OCI-LY1 (cell line): ENCODE measurements at regions not wholly inside any gene's neighbourhood (a gene's known extent, or its start where the extent isn't known, plus 50 kb on each side); places are given as distances from the start of the nearest gene placed in this dataset.

ENCODE experiments used
- H2AFZ ChIP-seq: fragments of 200-600 bp; sonication (generic), shearing (Covaris generic); 2 replicates; pipeline ENCODE4 v1.6.0; 2014; ENCODE audit warnings: antibody characterized with exemption, mild to moderate bottlenecking, low read length
- H3F3A ChIP-seq: fragments of 200-600 bp; sonication (generic), shearing (Covaris generic); 2 replicates; pipeline ENCODE4 v1.6.0; 2014; ENCODE audit warnings: mild to moderate bottlenecking, antibody characterized with exemption, low read length, moderate library complexity; ENCODE audit not compliant: insufficient read depth
- H3K27ac ChIP-seq: fragments of 200-600 bp; sonication (generic); 2 replicates; pipeline ENCODE4 v1.5.1; 2014; ENCODE audit warnings: low read length, mixed run types, mild to moderate bottlenecking, low read depth; ENCODE audit not compliant: poor library complexity, severe bottlenecking
- H3K27me3 ChIP-seq: fragments of 200-600 bp; sonication (generic); 2 replicates; pipeline ENCODE4 v1.6.0; 2014; ENCODE audit warnings: antibody characterized with exemption, mild to moderate bottlenecking, low read length, moderate library complexity; ENCODE audit not compliant: insufficient read depth
- H3K36me3 ChIP-seq: fragments of 200-600 bp; sonication (generic); 2 replicates; pipeline ENCODE4 v1.6.1; 2014; ENCODE audit warnings: mild to moderate bottlenecking, antibody characterized with exemption, low read length, moderate library complexity, mixed read lengths; ENCODE audit not compliant: insufficient read depth
- H3K4me1 ChIP-seq: fragments of 200-600 bp; sonication (generic); 2 replicates; pipeline ENCODE4 v1.5.1; 2014; ENCODE audit warnings: mild to moderate bottlenecking, low read length, moderate library complexity; ENCODE audit not compliant: insufficient read depth, severe bottlenecking
- H3K4me2 ChIP-seq: fragments of 200-600 bp; sonication (generic), shearing (Covaris generic); 2 replicates; pipeline ENCODE4 v1.6.1; 2014; ENCODE audit warnings: low read length
- H3K4me3 ChIP-seq: fragments of 200-600 bp; sonication (generic); 2 replicates; pipeline ENCODE4 v1.5.1; 2014; ENCODE audit warnings: low read length, low read depth, mild to moderate bottlenecking, mixed read lengths; ENCODE audit not compliant: poor library complexity, severe bottlenecking
- H3K79me2 ChIP-seq: fragments of 200-600 bp; shearing (Covaris generic); 2 replicates; pipeline ENCODE4 v1.6.1; 2016; ENCODE audit warnings: mixed run types, low read length, mixed read lengths; ENCODE audit not compliant: insufficient read depth
- H3K9ac ChIP-seq: fragments of 200-600 bp; sonication (generic), shearing (Covaris generic); 2 replicates; pipeline ENCODE4 v1.6.1; 2014; ENCODE audit warnings: mild to moderate bottlenecking, low read length, mixed read lengths
- H3K9me2 ChIP-seq: fragments of 200-600 bp; sonication (generic), shearing (Covaris generic); 2 replicates; pipeline ENCODE4 v1.6.1; 2014; ENCODE audit warnings: low read depth, mild to moderate bottlenecking, low read length, mixed read lengths
- H3K9me3 ChIP-seq: fragments of 200-600 bp; shearing (Covaris generic); 2 replicates; pipeline ENCODE4 v1.6.1; 2014; ENCODE audit warnings: low read length, mixed read lengths
- H4K20me1 ChIP-seq: fragments of 200-600 bp; sonication (generic), shearing (Covaris generic); 2 replicates; pipeline ENCODE4 v1.6.0; 2016; ENCODE audit warnings: mild to moderate bottlenecking, low read length; ENCODE audit not compliant: insufficient read depth
- CTCF ChIP-seq: fragments of 200-600 bp; sonication (generic), shearing (Covaris generic); IDR thresholded peaks from 2 replicates; pipeline ENCODE4 v1.5.1; 2017; ENCODE audit warnings: mild to moderate bottlenecking, antibody characterized with exemption, low read length, moderate library complexity, mixed read lengths
- EZH2 ChIP-seq: fragments of 200-600 bp; sonication (generic), shearing (Covaris generic); IDR thresholded peaks from 2 replicates; pipeline ENCODE4 v1.8.0; 2017; ENCODE audit warnings: borderline replicate concordance, mixed run types, mild to moderate bottlenecking, antibody characterized with exemption, low read length, moderate library complexity, mixed read lengths

- no peak overlapping the region for H3K27ac ChIP-seq
- no peak overlapping the region for H3K4me2 ChIP-seq
- H3K36me3 ChIP-seq = no peaks in the 10 kb centered on the region
- H3K4me3 ChIP-seq = no peak overlapping the region
- no peak overlapping the region for H2AFZ ChIP-seq
- no peaks in the 10 kb centered on the region for H4K20me1 ChIP-seq
- no peaks in the 10 kb centered on the region for H3F3A ChIP-seq
- H3K4me1 ChIP-seq = no peaks in the 10 kb centered on the region
- no peaks in the 10 kb centered on the region for H3K9me2 ChIP-seq
- no peaks in the 10 kb centered on the region for H3K27me3 ChIP-seq
- H3K9ac ChIP-seq = no peak overlapping the region
- H3K9me3 ChIP-seq = no peaks in the 10 kb centered on the region
- no peaks in the 10 kb centered on the region for H3K79me2 ChIP-seq
- no peak for TF ChIP-seq EZH2
- no peak for TF ChIP-seq CTCF
These were observed 162.1 kb upstream of the OGFRL1 start for GRCh38 chr6:71126506-71126905.

- Histone ChIP-seq H3K27ac (no peak overlapping the region), H3F3A (no peaks in the 10 kb centered on the region), H3K9me3 (no peaks in the 10 kb centered on the region), H3K36me3 (no peaks in the 10 kb centered on the region), H3K4me2 (no peak overlapping the region), H3K4me3 (no peak overlapping the region), H3K4me1 (no peaks in the 10 kb centered on the region), H4K20me1 (no peaks in the 10 kb centered on the region), H3K9ac (no peak overlapping the region), H3K9me2 (no peaks in the 10 kb centered on the region), H3K79me2 (no peaks in the 10 kb centered on the region), H3K27me3 (no peaks in the 10 kb centered on the region), H2AFZ (no peak overlapping the region)
- TF ChIP-seq CTCF = no peak
- TF ChIP-seq EZH2 = no peak
These were observed 161.2 kb upstream of the OGFRL1 start for GRCh38 chr6:71127374-71127773.

- no peak overlapping the region for H3K9ac ChIP-seq
- H2AFZ ChIP-seq = no peak overlapping the region
- no peak overlapping the region for H3K27ac ChIP-seq
- no peak overlapping the region for H3K4me3 ChIP-seq
- no peaks in the 10 kb centered on the region for H3K36me3 ChIP-seq
- no peaks in the 10 kb centered on the region for H3F3A ChIP-seq
- no peak overlapping the region for H3K4me2 ChIP-seq
- H3K79me2 ChIP-seq = no peaks in the 10 kb centered on the region
- no peaks in the 10 kb centered on the region for H3K27me3 ChIP-seq
- H3K9me3 ChIP-seq = no peaks in the 10 kb centered on the region
- H3K9me2 ChIP-seq = no peaks in the 10 kb centered on the region
- H4K20me1 ChIP-seq = no peaks in the 10 kb centered on the region
- no peak for TF ChIP-seq EZH2
- TF ChIP-seq CTCF = no peak
- H3K4me1 ChIP-seq = no peaks in the 10 kb centered on the region
These were observed 158.3 kb upstream of the OGFRL1 start for GRCh38 chr6:71130277-71130676.
